IPS DF 6.9 (cell line): ENCODE measurements at regions not wholly inside any gene's neighbourhood (a gene's known extent, or its start where the extent isn't known, plus 50 kb on each side); places are given as distances from the start of the nearest gene placed in this dataset.

Experiments
- DNase-seq: peaks from one replicate; pipeline ENCODE4 v3.0.0-alpha.2; 2013; ENCODE audit warnings: low read depth, low spot score
- H3K27ac ChIP-seq: one replicate; pipeline ENCODE4 v1.5.1; 2013; ENCODE audit warnings: low read length, control low read depth
- H3K27me3 ChIP-seq: 2 replicates; pipeline ENCODE4 v1.6.1; 2013; ENCODE audit warnings: mild to moderate bottlenecking, low read length; ENCODE audit not compliant: control insufficient read depth, insufficient read depth
- H3K36me3 ChIP-seq: 2 replicates; pipeline ENCODE4 v1.6.1; 2013; ENCODE audit warnings: low read length; ENCODE audit not compliant: control insufficient read depth, insufficient read depth
- H3K4me1 ChIP-seq: 2 replicates; pipeline ENCODE4 v1.6.1; 2013; ENCODE audit warnings: low read length; ENCODE audit not compliant: control insufficient read depth, insufficient read depth
- H3K4me3 ChIP-seq: 2 replicates; pipeline ENCODE4 v1.5.1; 2013; ENCODE audit warnings: mild to moderate bottlenecking, low read length
- H3K9me3 ChIP-seq: 2 replicates; pipeline ENCODE4 v1.6.1; 2013; ENCODE audit warnings: low read length, inconsistent platforms; ENCODE audit not compliant: control insufficient read depth, insufficient read depth
- WGBS: extraction: QIAGEN DNeasy Blood & Tissue Kit; methylation state at CpG from one replicate; pipeline ENCODE4 v1.1.7; 2013; ENCODE audit warnings: mixed read lengths, missing lambda C conversion rate; ENCODE audit not compliant: insufficient read length, insufficient coverage; 5-methylcytosine and 5-hydroxymethylcytosine counted together

- H3K4me3 ChIP-seq, result no peak overlapping the region
- WGBS, result no CpG with 5 or more reads among the region's 1 CpG
- no peak for DNase-seq
- H3K36me3 ChIP-seq, result no peaks in the 10 kb centered on the region
- no peak overlapping the region for H3K27ac ChIP-seq
- H3K27me3 ChIP-seq, result no peaks in the 10 kb centered on the region
- no peaks in the 10 kb centered on the region for H3K4me1 ChIP-seq
- no peaks in the 10 kb centered on the region for H3K9me3 ChIP-seq
These were observed 1112.1 kb upstream of the AGA start for GRCh38 chr4:178554352-178554751.

- no CpG with 5 or more reads among the region's 2 CpGs for WGBS
These were observed 1114.6 kb upstream of the AGA start for GRCh38 chr4:178556796-178557195.

DNA sequence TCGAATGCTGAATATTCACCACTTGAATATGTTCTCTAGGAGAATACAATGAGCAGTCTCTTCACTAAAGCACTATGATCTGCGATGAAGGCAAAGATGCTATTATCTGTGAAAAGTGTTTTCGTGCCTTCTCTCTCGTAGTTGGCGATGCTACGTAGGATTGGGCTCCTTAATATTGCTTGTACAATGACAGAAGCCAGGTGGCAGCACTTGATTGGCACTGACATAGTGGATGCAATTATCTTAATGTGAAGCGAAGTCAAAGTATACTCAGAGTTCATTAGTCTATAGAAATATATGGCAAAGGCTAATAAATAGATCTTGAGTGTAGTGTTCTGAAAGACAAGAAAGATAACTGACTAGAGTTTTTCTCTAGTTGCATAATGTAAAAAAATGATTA lies 1135.7 kb upstream of the AGA start:
- Histone ChIP-seq H3K36me3 (no peaks in the 10 kb centered on the region), H3K4me3 (no peak overlapping the region), H3K27ac (no peak overlapping the region), H3K27me3 (no peaks in the 10 kb centered on the region), H3K9me3 (no peaks in the 10 kb centered on the region), H3K4me1 (no peaks in the 10 kb centered on the region)
- no peak for DNase-seq
- no CpG with 5 or more reads among the region's 7 CpGs for WGBS

More at GRCh38 chr4:178556796-178557195, 1114.6 kb upstream of the AGA start:
- no peaks in the 10 kb centered on the region for H3K4me1 ChIP-seq
- no peaks in the 10 kb centered on the region for H3K36me3 ChIP-seq
- H3K4me3 ChIP-seq, result no peak overlapping the region
- H3K27me3 ChIP-seq, result no peaks in the 10 kb centered on the region
- H3K27ac ChIP-seq, result no peak overlapping the region
- no peaks in the 10 kb centered on the region for H3K9me3 ChIP-seq
- DNase-seq, result no peak

DNA sequence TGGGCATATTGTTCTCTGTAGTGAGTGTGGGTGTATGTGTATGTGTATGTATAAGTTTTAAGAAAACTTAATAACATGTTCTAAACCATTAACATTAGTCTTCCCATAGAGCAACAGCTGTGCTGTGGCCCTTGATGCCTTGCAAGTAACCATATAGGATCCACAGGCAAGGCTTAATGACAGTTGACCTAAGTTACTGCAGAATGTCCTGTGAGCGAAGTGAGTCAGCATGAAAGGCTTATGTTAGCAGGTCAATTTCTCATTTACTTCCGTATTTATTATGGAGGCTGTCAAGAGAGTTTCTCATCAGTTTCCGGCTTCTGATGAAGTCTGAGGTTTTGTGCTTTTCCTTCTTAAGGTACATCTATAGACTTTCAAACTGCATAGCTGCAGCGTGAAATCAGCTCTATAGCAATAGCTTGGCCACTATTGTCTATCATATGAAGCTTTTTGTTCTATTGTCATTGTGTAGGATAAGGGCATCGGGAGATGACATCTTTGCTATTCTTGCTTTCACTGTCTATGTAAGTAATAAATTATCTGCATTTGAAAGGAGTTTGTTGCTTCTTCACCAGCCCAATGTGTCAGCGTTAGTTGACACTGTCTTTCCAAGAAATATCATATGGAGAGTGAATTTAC lies 1153.4 kb upstream of the AGA start:
- WGBS, result no CpG with 5 or more reads among the region's 6 CpGs
- Histone ChIP-seq H3K4me3 (no peak overlapping the region), H3K9me3 (no peaks in the 10 kb centered on the region), H3K27ac (no peak overlapping the region), H3K36me3 (no peaks in the 10 kb centered on the region), H3K27me3 (no peaks in the 10 kb centered on the region), H3K4me1 (no peaks in the 10 kb centered on the region)
- no peak for DNase-seq

DNA sequence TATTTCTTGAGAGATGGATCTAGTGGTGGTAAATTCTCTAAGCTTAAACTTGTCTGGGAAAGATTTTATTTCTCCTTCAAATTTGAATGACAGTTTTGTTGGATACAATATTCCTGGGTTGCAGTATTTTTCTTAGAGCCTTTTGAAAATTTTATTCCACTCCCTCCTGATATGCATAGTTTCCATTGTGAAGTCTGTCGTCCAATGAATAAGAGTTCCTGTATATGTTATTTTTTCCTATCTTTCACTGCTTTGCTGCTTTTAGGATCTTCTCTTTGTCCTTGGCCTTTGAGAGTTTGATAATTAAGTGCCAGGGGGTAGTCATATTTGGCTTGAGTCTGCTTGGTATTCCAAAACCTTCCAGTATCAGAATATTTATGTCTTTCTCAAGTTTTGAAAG lies 1156.4 kb upstream of the AGA start:
- Histone ChIP-seq H3K4me3 (no peak overlapping the region), H3K27ac (no peak overlapping the region), H3K9me3 (no peaks in the 10 kb centered on the region), H3K36me3 (no peaks in the 10 kb centered on the region), H3K27me3 (no peaks in the 10 kb centered on the region), H3K4me1 (no peaks in the 10 kb centered on the region)
- WGBS, result no CpG with 5 or more reads among the region's 1 CpG
- no peak for DNase-seq

DNA sequence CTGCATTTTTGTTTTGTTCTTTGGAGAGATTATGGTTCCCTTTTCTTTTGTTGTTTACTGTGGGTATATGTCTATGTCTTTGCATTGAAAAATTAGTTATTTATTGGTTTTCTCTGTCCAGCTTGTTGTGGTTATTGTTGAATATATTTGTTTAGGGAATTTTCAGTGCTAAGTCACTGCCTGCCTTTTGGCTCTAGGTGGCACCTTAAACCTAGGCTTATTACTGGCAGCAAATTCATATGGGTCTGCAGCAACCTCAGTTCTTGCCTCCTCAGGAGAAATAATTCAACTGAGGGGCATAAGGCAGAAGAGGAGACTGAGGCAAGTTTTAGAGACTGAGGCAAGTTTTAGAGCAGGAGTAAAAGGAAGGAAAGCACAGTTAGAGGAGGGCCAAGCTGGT lies 1157.3 kb upstream of the AGA start:
- no peaks in the 10 kb centered on the region for H3K4me1 ChIP-seq
- H3K4me3 ChIP-seq, result no peak overlapping the region
- no peak overlapping the region for H3K27ac ChIP-seq
- H3K36me3 ChIP-seq, result no peaks in the 10 kb centered on the region
- no peaks in the 10 kb centered on the region for H3K27me3 ChIP-seq
- DNase-seq, result no peak
- H3K9me3 ChIP-seq, result no peaks in the 10 kb centered on the region

DNA sequence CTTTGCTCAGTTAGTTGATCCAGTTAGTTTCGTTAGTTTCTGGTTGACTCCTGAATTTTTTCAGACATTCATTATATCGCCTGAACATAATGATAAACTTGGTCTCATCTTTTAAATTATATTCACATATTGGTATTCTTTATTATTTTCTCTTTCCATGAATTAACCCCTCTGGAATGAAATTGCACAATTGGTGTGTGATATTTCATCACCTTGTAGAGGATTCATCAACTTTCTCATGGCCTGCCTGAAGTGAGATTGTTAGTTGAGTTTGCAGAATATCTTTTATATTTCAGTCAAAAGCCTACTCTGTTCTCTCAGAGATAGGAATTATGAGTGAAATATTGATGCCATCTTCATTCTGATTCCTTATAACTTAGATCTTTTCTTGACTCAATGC lies 1160.6 kb upstream of the AGA start:
- Histone ChIP-seq H3K4me3 (no peak overlapping the region), H3K36me3 (no peaks in the 10 kb centered on the region), H3K27ac (no peak overlapping the region), H3K9me3 (no peaks in the 10 kb centered on the region), H3K27me3 (no peaks in the 10 kb centered on the region), H3K4me1 (no peaks in the 10 kb centered on the region)
- no CpG with 5 or more reads among the region's 2 CpGs for WGBS
- no peak for DNase-seq

DNA sequence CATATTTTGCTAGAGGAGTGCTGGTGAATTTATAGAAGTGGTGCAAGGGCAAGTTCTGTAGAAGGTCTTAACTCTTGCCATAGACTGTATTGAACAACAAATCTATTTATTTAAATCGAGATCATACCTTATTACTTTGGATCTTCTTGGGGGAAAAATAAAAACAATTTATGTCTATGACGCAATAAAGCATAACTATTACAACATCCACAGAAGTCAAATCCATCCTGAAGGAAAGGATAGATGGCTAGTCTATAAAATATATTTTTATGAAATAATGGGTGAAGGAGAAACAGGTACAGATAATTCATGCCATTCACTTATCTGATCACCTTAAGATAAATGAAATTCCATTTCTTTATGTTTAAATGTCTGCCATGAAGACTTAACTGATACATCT lies 1168.8 kb upstream of the AGA start:
- Histone ChIP-seq H3K4me3 (no peak overlapping the region), H3K27ac (no peak overlapping the region), H3K27me3 (no peaks in the 10 kb centered on the region), H3K4me1 (no peaks in the 10 kb centered on the region), H3K9me3 (no peaks in the 10 kb centered on the region), H3K36me3 (no peaks in the 10 kb centered on the region)
- WGBS, result no CpG with 5 or more reads among the region's 2 CpGs
- no peak for DNase-seq

GRCh38 chr4:178612733-178613132 lies 1170.5 kb upstream of the AGA start:
- no peak overlapping the region for H3K27ac ChIP-seq
- no peaks in the 10 kb centered on the region for H3K4me1 ChIP-seq
- H3K9me3 ChIP-seq, result no peaks in the 10 kb centered on the region
- no CpG with 5 or more reads among the region's 4 CpGs for WGBS
- no peaks in the 10 kb centered on the region for H3K36me3 ChIP-seq
- no peak for DNase-seq
- no peaks in the 10 kb centered on the region for H3K27me3 ChIP-seq
- no peak overlapping the region for H3K4me3 ChIP-seq

DNA sequence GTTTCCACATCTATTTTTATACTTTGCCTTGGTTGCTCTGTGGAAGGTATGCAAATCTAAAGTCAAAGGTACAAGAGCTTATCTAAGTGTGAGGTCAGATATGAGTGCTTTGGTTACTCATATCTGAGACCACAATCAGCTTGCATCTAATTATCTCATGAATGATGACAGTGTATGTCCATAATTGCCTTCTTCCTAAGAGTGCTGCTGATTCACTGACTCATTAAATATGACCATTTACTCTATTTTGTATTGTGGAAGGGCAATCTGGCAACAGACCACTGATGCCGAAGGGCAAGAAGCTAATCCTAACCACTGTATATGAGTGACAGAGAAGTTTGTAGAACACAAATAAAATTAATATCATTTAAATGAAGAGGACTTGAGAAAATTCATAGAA lies 1190.2 kb upstream of the AGA start:
- H3K4me3 ChIP-seq, result no peak overlapping the region
- WGBS, result no CpG with 5 or more reads among the region's 1 CpG
- no peaks in the 10 kb centered on the region for H3K9me3 ChIP-seq
- H3K36me3 ChIP-seq, result no peaks in the 10 kb centered on the region
- DNase-seq, result no peak
- H3K27ac ChIP-seq, result no peak overlapping the region
- H3K4me1 ChIP-seq, result no peaks in the 10 kb centered on the region
- H3K27me3 ChIP-seq, result no peaks in the 10 kb centered on the region

GRCh38 chr4:178633263-178633662 lies 1191.0 kb upstream of the AGA start:
- no peak for DNase-seq
- no CpG with 5 or more reads among the region's 1 CpG for WGBS
- Histone ChIP-seq H3K27ac (no peak overlapping the region), H3K4me3 (no peak overlapping the region), H3K9me3 (no peaks in the 10 kb centered on the region), H3K36me3 (no peaks in the 10 kb centered on the region), H3K4me1 (no peaks in the 10 kb centered on the region), H3K27me3 (no peaks in the 10 kb centered on the region)
